Anterior cingulate cortex (tissue), 58 donors: ENCODE measurements at regions not wholly inside any gene's neighbourhood (a gene's known extent, or its start where the extent isn't known, plus 50 kb on each side); places are given as distances from the start of the nearest gene placed in this dataset.

Experiments used
- DNase-seq, 58 donors: peaks; one replicate each; lab custom pipeline; 2025; lab: John Stamatoyannopoulos, UW

DNA sequence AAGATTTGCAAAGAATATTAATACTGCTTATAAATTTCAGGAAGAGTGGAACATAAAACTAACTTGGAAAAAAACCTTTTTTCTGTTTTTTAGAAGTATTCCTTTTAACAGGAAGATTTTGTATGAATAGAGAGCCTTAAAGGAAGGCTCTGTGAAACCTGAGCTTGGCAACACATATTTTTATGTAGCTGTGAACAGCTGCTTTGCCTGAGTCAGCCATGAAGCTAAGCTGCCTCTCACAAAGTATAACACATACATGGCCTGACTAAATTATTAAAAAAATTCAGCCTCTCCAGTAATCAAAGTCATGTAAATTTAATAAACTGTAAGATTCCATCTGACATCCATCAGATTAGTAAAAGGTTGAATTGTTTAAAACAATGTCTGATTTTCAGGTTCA is 547.5 kb downstream of the ELAVL2 start:
- DNase-seq: peak in 1 of 58 donors; percentile 24

DNA sequence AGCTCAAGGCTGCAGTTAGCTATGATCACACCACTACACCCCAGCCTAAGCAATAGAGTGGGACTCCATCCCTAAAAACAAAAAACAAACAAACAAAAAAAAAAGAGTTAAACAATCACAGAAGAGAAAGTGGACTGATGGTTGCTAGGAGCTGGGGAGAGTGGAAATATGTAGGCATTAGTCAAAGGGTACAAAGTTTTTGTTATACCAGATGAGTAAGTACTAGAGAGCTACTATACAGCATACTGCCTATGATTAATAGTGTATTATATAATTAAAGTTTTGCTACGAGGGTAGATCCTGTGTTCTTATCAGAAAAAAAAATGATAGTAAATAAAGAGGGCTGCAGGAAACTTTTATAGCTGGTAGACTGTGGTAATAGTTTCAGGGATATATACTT is 538.6 kb downstream of the ELAVL2 start:
- no peak for DNase-seq

DNA sequence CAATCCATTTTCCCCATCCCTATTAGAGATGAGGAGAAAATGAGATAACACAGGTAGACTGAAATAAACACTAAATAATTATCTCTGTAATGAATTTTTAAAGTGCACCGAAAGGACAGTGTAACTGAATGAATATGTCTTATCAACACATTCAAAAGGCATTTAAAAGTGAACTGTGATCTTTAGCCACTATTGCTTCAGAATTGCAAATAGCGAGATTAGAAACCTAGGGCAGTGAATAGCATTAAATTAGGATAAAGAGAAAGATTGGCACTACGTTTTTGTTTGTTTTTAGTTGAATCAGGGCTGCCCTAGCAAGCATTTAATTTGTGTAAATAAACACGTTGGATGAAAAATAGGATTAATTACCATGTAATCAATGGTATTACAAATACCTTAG is 537.5 kb downstream of the ELAVL2 start:
- no peak for DNase-seq

DNA sequence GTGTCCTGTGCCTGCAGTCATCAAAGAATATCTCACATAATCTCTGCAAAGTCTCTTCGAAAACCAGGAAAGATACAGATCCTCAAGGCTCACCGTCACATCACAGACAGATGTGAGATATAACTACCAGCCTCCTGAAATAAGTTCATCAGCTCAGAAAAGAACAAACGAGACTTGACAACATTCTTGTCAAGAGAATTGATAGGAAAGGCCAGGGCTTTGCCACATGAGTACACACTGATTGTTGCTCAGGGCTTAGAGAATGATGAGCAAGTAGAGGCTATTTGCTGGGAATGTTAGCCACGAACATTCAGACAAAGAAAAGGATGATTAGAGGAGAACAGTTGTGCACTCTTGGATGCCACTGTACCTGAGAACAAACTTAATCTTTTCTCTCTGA is 535.1 kb downstream of the ELAVL2 start:
- no peak for DNase-seq

DNA sequence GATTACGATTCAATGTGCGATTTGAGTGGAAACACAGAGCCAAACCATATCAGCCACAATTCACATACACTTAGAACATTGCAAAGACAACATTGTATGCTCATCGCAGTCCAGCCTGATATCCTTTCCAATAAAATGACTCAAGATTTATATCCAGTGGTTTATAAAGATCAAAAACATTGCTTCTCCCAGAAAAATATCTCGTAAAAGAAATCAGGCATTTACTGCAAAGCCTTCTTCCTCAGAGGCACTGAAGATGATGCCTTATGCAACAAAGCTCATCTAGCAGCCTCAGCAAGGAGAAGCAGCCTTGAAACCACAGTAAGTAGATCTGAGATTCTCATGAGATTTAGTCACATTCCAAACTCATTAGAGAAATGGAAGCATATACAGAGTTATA is 523.8 kb downstream of the ELAVL2 start:
- no peak for DNase-seq

DNA sequence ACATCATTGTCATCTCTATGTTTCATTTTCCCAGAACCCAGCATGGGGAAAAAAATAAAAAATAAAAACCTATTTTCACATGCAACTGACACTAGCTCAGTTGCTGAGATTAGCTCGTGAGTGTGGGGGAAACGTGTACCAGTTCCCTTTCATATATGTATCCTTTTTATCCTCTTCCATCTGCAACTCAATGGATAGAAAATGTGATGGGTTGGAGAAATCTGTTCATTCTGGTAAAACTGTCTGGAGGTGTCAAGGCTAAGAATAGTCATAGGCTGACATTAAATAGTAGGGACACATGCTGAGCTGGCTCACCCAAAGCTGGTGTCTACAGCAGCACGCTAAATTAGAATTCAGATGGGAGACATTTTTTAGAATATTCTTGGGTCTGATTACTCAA is 519.3 kb downstream of the ELAVL2 start:
- DNase-seq: no peak

DNA sequence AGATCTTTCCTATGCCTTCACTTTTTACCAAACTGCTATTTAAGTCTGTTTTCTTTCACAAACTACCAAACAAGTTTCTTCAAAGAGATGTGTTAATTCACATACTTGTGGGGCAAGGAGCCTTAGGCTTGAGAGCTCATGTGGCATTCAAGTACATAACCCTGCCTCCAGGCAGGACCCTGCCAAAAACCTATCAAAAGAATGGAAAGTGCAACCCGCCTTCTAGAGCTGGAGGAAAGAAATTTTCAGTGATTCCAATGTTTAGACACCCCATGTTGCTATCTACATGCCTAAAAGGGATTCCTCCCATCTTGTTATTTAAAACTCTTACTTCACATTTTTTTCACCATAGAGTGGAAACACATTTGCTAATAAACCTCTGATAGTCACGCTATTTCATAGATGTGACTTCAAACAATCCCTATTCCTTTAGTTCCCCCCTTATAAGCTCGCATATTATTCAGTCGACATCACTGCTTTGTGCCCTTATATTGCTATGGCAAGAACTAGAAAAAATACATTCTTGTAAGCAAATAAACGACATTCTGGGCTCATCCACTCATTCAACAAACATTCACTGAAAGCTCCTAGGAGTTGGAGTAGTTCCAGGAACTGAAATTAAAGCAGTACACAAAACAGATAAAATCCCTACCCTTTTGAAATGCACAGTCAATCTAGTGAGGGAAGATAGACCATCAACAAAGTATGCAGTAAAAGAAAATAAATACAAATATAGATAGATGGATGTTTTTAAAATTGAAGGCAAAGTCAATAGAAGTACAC is 518.1 kb downstream of the ELAVL2 start:
- no peak for DNase-seq

DNA sequence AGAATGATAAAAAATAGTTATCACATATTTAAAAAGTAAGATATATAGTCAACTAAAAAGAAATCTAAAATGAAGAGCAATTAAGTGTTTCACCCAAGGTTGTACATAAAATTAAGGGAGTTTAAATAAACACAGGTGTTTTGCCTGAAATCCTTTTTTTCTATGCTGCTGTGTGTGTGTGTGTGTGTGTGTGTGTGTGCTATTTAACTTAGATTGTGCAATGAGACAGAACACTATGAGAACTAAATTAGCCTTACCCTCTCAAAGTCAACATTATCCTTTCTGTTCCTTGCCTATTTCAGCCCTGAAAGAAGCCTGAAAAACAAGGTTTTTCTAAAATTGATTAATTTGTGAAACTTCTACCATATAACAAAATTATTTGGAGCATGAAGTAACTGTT is 516.2 kb downstream of the ELAVL2 start:
- no peak for DNase-seq

DNA sequence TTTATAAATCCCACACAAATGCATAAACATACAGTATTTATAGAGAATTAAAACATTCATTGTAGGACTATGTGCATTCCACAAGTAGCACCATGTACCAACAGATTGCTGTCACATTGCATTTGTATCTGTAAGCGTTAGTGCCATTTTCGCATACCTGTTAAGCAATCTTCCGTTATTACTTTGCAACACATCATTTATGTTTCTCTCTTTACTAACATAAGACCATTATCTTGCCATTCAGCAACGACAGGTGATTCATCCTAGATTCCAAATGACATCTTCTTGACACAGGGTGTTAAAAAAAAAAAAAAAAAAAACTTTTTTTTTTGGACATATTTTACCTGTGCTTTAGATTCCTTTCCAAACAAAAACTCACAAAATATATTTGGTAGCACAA is 511.8 kb downstream of the ELAVL2 start:
- DNase-seq: no peak

DNA sequence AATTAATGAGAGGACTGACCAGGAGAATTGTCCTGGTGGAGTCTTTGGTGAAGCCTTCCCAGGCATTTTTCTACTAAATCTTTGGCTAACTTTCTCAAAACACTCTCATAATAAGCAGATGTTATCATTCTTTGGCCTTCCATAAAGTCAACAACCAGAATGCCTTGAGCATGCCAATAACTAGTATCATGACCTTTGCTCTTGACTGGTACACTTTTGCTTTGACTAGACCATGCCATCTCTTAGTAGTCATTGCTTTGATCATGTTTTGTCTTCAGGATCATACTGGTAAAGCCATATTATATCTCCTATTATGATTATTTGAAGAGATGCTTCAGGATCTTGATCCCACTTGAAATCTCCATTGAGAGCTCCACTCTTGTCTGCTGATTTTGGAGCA is 506.9 kb downstream of the ELAVL2 start:
- no peak for DNase-seq

DNA sequence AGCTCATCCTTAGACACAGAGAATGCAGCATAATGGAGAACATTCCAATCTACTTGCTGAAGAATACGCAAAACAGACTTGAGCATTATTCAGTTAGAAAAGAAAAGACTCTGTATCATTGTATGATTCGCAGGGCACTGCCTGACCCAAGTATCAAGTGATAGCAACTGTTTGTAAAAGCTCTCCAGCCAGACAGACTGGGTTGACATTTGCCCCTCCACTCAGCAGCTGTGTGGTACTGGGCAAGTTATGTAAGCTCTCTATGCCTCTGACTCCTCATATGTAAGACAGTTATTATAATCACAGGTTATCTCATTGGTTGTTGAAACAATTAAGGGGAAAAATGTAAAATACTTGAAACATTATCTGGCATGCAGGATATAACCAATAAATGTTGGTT is 505.0 kb downstream of the ELAVL2 start:
- no peak for DNase-seq

DNA sequence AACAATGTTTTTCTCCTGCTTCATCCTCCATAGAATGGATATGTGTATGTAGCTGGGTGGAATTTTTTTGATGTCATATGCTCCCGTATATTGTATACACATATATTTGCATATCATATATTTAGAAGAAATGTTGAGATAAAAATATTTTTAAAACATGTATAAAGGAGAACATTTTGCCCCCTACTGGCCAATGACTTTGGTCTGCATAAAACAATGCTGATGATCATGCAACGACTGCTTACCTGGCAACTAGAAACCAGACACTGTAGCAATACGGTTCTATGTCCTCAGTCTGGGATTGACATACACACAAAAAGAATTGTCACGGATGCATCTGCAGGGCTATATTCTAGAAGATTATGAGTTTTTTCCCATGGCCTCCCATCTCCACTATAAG is 503.6 kb downstream of the ELAVL2 start:
- DNase-seq: no peak

DNA sequence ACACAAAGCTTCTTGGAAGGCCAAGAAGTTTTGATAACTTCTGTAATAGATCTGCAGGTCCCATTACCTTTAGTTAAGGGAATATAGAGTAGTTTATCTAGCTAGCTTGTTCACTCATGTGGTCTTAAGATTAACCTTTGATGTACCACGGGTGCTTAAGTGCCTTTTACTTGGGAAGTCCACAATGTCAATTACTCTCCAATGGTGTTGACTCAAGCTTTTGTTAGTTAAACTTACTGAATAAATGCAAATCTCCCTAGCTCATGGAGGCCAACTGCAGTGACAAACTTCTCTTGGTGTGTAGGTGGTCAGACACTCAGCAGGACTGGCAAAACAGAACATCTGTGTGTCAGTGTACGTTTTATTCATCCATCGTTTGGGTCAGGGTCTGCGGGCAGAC is 501.5 kb downstream of the ELAVL2 start:
- DNase-seq: no peak

DNA sequence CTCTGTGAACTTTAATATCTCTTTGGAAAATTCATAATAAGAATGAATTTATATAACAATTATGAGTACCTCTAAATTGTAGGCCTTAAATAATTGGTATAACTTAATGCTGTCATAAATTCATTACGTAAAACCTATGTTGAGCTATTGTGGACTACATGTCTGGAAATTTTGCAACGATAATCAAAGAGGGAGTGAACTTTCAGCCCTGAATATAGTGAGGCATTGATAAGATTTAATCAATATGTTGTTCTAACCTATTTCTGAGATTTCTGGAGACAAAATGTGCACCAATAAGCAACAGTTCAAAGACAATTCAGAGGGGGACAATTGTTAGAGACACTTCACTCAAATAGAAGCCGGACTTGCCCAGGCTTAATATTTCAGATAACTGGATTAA is 499.4 kb downstream of the ELAVL2 start:
- DNase-seq: no peak

DNA sequence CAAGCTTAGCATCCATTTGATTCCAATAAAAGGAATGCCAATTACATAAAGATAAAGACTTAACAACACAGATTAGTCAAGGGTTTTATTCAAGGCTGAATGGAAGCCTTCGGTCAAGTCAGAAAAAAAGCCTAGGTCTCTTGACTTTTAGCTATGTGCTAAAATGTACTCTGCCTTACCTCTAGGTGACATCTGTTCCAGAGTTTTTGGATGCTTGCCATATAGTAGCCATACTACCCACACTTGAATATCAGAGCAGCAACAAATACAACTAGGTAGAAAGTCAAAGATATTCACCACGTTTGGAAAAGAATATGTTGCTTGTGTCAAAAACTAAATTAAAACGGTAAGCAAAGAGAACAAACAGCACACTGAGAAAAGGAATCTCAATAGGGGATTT is 484.7 kb downstream of the ELAVL2 start:
- no peak for DNase-seq

DNA sequence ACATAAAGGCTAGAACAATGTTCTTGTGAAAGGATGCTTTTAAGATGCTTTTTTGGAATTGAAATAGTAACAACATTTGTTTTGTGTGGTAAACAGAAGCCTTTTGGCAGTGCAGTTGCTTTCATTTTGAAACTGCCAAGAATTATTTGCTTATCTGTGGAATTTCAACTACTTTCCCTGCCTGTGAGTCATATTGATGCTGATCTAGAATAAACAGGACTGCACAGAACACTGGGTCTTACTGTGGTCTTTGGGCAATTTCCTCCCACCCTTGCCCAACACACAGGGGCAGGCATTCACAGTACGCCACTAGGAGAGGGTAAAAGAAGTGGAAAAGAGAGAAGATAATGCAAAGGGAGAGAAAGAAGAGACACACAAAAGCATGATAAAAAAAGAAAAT is 483.7 kb downstream of the ELAVL2 start:
- peak in 1 of 58 donors; percentile 2 for DNase-seq

DNA sequence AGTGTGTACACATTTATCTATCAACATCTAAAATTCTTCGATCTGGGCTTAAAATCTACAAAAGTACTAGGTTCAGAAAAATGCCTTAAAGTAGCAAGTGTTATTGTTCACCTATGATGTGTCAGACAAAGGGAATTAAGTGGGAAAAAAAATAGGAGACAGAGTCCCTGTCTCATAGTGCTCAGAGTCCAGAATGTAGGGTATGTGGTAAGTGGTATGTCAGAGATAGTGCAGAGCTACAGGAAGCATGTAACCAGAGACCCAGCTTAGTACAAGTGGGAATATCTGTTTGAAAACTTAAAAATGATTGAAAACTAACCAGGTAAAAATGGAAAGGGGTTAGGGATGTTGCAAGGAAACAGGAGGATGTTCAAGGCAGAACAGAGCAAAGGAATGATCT is 482.8 kb downstream of the ELAVL2 start:
- DNase-seq: no peak

DNA sequence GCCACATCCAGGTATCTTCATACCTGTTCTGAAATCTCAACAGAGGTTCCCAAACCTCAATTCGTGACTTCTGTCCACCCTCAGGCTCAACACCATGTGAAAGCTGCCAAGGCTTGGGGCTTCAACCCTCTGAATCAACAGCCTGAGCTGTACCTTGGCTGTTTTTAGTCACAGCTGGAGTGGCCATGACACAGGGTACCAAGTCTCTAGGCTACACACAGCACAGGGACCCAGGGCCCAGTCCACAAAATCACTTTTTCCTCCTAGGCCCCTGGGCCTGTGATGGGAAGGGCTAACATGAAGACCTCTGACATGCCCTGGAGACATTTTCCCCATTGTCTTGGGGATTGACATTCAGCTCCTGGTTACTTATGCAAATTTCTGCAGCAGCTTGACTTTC is 464.9 kb downstream of the ELAVL2 start:
- no peak for DNase-seq

DNA sequence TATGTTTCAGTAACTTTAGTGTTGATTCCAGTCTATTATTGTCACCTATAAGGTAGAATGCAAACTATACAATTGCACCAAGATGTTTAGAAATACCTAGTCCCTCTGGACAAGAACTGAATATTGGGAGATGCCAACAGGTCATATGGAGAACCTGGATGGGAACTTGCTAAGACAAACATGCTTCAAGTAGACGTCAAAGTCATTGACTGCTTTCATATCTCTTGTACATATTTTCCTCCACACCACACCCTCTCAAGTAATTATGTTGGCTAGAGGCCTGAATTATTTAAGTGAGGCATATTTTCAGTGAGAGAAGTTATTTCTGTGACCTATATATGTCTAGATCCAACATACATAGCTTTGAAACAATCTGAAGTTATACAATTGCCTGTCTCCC is 453.3 kb downstream of the ELAVL2 start:
- no peak for DNase-seq

DNA sequence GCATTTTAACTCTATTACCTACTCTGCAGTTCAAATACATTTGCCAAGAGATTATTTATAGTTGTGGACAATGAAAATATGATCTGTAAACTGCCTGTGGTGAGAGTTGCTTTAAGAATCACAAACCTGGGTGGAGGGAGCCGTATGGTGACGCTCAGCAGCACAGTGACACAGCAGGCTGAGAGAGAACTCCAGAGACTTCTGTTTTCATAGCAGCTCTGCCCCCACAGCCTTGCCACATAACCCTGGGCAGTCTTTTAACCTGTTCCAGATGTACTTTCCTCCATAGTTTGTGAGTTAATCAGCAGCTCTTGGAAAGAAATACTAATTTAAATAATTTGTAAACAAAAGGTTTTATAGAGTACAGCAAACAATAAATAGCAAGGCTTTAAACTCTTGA is 450.5 kb downstream of the ELAVL2 start:
- no peak for DNase-seq

DNA sequence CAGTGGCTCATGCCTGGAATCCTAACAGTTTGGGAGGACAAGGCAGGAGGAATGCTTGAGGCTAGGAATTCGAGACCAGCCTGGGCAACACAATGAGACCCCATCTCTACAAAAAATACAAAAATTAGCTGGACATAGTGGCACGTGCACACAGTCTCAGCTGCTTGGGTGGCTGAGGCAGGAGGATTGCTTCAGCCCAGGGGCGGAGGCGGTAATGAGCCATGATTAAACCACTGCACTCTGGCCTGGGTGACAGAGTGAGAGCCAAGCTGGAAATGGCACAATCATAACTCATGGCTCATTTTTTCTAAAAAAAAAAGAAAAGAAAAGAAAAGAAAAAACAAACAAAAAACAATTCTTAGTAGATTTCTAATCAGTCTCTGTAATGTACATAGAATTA is 446.2 kb downstream of the ELAVL2 start:
- DNase-seq: no peak

DNA sequence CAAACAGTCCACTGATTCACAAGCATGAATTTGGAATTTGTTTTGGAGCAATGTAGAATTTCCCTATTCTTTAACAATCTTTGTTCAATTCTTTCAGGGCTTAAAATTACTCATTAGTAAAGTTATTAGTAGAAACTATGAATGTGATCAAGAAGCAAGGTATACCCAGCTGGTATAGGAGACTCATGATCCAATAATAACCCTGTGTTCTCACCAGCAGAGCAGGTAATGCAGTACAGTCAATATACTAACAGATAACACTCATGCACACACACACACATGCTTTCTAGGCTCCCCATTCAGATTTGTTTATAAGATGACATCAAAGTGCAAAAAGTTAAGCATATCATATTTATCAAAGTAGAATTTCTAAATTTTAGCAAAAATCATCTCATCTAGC is 445.2 kb downstream of the ELAVL2 start:
- no peak for DNase-seq

DNA sequence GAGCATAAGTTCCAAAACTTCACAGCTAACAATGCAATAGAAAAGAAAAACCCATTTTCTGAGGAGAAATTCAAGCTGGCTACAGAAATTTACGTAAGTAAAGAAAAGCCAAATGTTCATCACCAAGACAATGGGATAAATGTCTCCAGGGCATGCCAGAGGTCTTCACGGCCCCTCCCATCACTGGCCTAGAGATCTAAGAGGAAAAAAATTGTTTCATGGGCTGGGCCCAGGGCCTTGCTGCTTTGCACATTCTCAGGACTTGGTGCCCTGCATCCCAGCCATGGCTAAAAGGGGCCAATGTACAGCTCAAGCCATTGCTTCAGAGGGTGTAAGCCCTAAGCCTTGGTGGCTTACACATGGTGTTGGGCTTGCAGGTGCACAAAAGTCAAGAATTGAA is 443.6 kb downstream of the ELAVL2 start:
- DNase-seq: no peak
